ENCODE measurements at regions not wholly inside any gene's neighbourhood (a gene's known extent, or its start where the extent isn't known, plus 50 kb on each side); places are given as distances from the start of the nearest gene placed in this dataset.

- Histone ChIP-seq H3K4me3 (ENCODE audit: insufficient read length, low read depth) (no peak overlapping the region), H3K9ac (ENCODE audit: insufficient read length, low read depth) (no peak overlapping the region), H3K36me3 (ENCODE audit: insufficient read depth, insufficient read length, low read length) (no peaks in the 10 kb centered on the region), H3K4me1 (ENCODE audit: insufficient read depth, insufficient read length) (no peaks in the 10 kb centered on the region), H3K9me3 (ENCODE audit: insufficient read depth, low read length) (no peaks in the 10 kb centered on the region), H3K27me3 (ENCODE audit: insufficient read depth, insufficient read length) (no peaks in the 10 kb centered on the region)
- DNase-seq (ENCODE audit: low read depth, low spot score) = no peak
- TF ChIP-seq SUZ12 (IDR thresholded peaks at IDR 0.05; ENCODE audit: extremely low read depth, insufficient read depth, insufficient read length) = no peak
- TF ChIP-seq ZNF274 (IDR thresholded peaks at IDR 0.05; ENCODE audit: low read depth, low read length) = no peak
- no peak for TF ChIP-seq YY1 (IDR thresholded peaks at IDR 0.05; ENCODE audit: insufficient read depth, insufficient read length)
These were observed 100.4 kb upstream of the SEMA6A start for GRCh38 chr5:116674881-116675625.

GRCh38 chr5:116673453-116673852 lies 98.8 kb upstream of the SEMA6A start:
- no peak for TF ChIP-seq SUZ12 (IDR thresholded peaks at IDR 0.05; ENCODE audit: extremely low read depth, insufficient read depth, insufficient read length)
- no peak for TF ChIP-seq ZNF274 (IDR thresholded peaks at IDR 0.05; ENCODE audit: low read depth, low read length)
- TF ChIP-seq YY1 (IDR thresholded peaks at IDR 0.05; ENCODE audit: insufficient read depth, insufficient read length) = no peak
- Histone ChIP-seq H3K27me3 (ENCODE audit: insufficient read depth, insufficient read length) (no peaks in the 10 kb centered on the region), H3K4me1 (ENCODE audit: insufficient read depth, insufficient read length) (no peaks in the 10 kb centered on the region), H3K9me3 (ENCODE audit: insufficient read depth, low read length) (no peaks in the 10 kb centered on the region), H3K4me3 (ENCODE audit: insufficient read length, low read depth) (no peak overlapping the region), H3K9ac (ENCODE audit: insufficient read length, low read depth) (no peak overlapping the region), H3K36me3 (ENCODE audit: insufficient read depth, insufficient read length, low read length) (no peaks in the 10 kb centered on the region)
- DNase-seq (ENCODE audit: low read depth, low spot score) = no peak

- TF ChIP-seq YY1 (IDR thresholded peaks at IDR 0.05; ENCODE audit: insufficient read depth, insufficient read length) = no peak
- no peak for TF ChIP-seq SUZ12 (IDR thresholded peaks at IDR 0.05; ENCODE audit: extremely low read depth, insufficient read depth, insufficient read length)
- no peak for TF ChIP-seq ZNF274 (IDR thresholded peaks at IDR 0.05; ENCODE audit: low read depth, low read length)
- Histone ChIP-seq H3K36me3 (ENCODE audit: insufficient read depth, insufficient read length, low read length) (no peaks in the 10 kb centered on the region), H3K9ac (ENCODE audit: insufficient read length, low read depth) (no peak overlapping the region), H3K4me3 (ENCODE audit: insufficient read length, low read depth) (no peak overlapping the region), H3K9me3 (ENCODE audit: insufficient read depth, low read length) (no peaks in the 10 kb centered on the region), H3K27me3 (ENCODE audit: insufficient read depth, insufficient read length) (no peaks in the 10 kb centered on the region), H3K4me1 (ENCODE audit: insufficient read depth, insufficient read length) (no peaks in the 10 kb centered on the region)
- DNase-seq (ENCODE audit: low read depth, low spot score) = no peak
These were observed 97.6 kb upstream of the SEMA6A start for GRCh38 chr5:116672203-116672602.

GRCh38 chr5:116671211-116671736 lies 96.7 kb upstream of the SEMA6A start:
- no peaks in the 10 kb centered on the region for H3K36me3 ChIP-seq (ENCODE audit: insufficient read depth, insufficient read length, low read length)
- no peak for DNase-seq (ENCODE audit: low read depth, low spot score)
- H3K4me1 ChIP-seq (ENCODE audit: insufficient read depth, insufficient read length) = no peaks in the 10 kb centered on the region

GRCh38 chr5:116669261-116670031 lies 94.8 kb upstream of the SEMA6A start:
- H3K4me1 ChIP-seq (ENCODE audit: insufficient read depth, insufficient read length) = no peaks in the 10 kb centered on the region
- TF ChIP-seq SUZ12 (IDR thresholded peaks at IDR 0.05; ENCODE audit: extremely low read depth, insufficient read depth, insufficient read length) = no peak
- no peak for TF ChIP-seq YY1 (IDR thresholded peaks at IDR 0.05; ENCODE audit: insufficient read depth, insufficient read length)
- TF ChIP-seq ZNF274 (IDR thresholded peaks at IDR 0.05; ENCODE audit: low read depth, low read length) = no peak
- H3K27me3 ChIP-seq (ENCODE audit: insufficient read depth, insufficient read length) = no peaks in the 10 kb centered on the region
- DNase-seq (ENCODE audit: low read depth, low spot score) = no peak
- no peak overlapping the region for H3K4me3 ChIP-seq (ENCODE audit: insufficient read length, low read depth)
- H3K9me3 ChIP-seq (ENCODE audit: insufficient read depth, low read length) = no peaks in the 10 kb centered on the region
- no peak overlapping the region for H3K9ac ChIP-seq (ENCODE audit: insufficient read length, low read depth)
- H3K36me3 ChIP-seq (ENCODE audit: insufficient read depth, insufficient read length, low read length) = no peaks in the 10 kb centered on the region

More at GRCh38 chr5:116671211-116671736, 96.7 kb upstream of the SEMA6A start:
- Histone ChIP-seq H3K9me3 (ENCODE audit: insufficient read depth, low read length) (no peaks in the 10 kb centered on the region), H3K27me3 (ENCODE audit: insufficient read depth, insufficient read length) (no peaks in the 10 kb centered on the region), H3K9ac (ENCODE audit: insufficient read length, low read depth) (no peak overlapping the region), H3K4me3 (ENCODE audit: insufficient read length, low read depth) (no peak overlapping the region)
- TF ChIP-seq YY1 (IDR thresholded peaks at IDR 0.05; ENCODE audit: insufficient read depth, insufficient read length) (no peak), ZNF274 (IDR thresholded peaks at IDR 0.05; ENCODE audit: low read depth, low read length) (no peak), SUZ12 (IDR thresholded peaks at IDR 0.05; ENCODE audit: extremely low read depth, insufficient read depth, insufficient read length) (no peak)

- TF ChIP-seq SUZ12 (IDR thresholded peaks at IDR 0.05; ENCODE audit: extremely low read depth, insufficient read depth, insufficient read length) = no peak
- no peak for TF ChIP-seq YY1 (IDR thresholded peaks at IDR 0.05; ENCODE audit: insufficient read depth, insufficient read length)
- no peak for TF ChIP-seq ZNF274 (IDR thresholded peaks at IDR 0.05; ENCODE audit: low read depth, low read length)
These were observed 93.8 kb upstream of the SEMA6A start for GRCh38 chr5:116668390-116668789.

GRCh38 chr5:116666901-116667300 lies 92.3 kb upstream of the SEMA6A start:
- no peaks in the 10 kb centered on the region for H3K36me3 ChIP-seq (ENCODE audit: insufficient read depth, insufficient read length, low read length)
- no peak for TF ChIP-seq YY1 (IDR thresholded peaks at IDR 0.05; ENCODE audit: insufficient read depth, insufficient read length)
- no peak for TF ChIP-seq ZNF274 (IDR thresholded peaks at IDR 0.05; ENCODE audit: low read depth, low read length)
- TF ChIP-seq SUZ12 (IDR thresholded peaks at IDR 0.05; ENCODE audit: extremely low read depth, insufficient read depth, insufficient read length) = no peak

More at GRCh38 chr5:116668390-116668789, 93.8 kb upstream of the SEMA6A start:
- Histone ChIP-seq H3K9ac (ENCODE audit: insufficient read length, low read depth) (no peak overlapping the region), H3K27me3 (ENCODE audit: insufficient read depth, insufficient read length) (no peaks in the 10 kb centered on the region), H3K4me1 (ENCODE audit: insufficient read depth, insufficient read length) (no peaks in the 10 kb centered on the region), H3K36me3 (ENCODE audit: insufficient read depth, insufficient read length, low read length) (no peaks in the 10 kb centered on the region), H3K4me3 (ENCODE audit: insufficient read length, low read depth) (no peak overlapping the region), H3K9me3 (ENCODE audit: insufficient read depth, low read length) (no peaks in the 10 kb centered on the region)
- no peak for DNase-seq (ENCODE audit: low read depth, low spot score)

More at GRCh38 chr5:116666901-116667300, 92.3 kb upstream of the SEMA6A start:
- Histone ChIP-seq H3K9me3 (ENCODE audit: insufficient read depth, low read length) (peaks cover 5% of the 10 kb centered on the region; the same call in 1 of the 2 replicates), H3K27me3 (ENCODE audit: insufficient read depth, insufficient read length) (no peaks in the 10 kb centered on the region), H3K9ac (ENCODE audit: insufficient read length, low read depth) (no peak overlapping the region), H3K4me3 (ENCODE audit: insufficient read length, low read depth) (no peak overlapping the region), H3K4me1 (ENCODE audit: insufficient read depth, insufficient read length) (no peaks in the 10 kb centered on the region)
- DNase-seq (ENCODE audit: low read depth, low spot score) = no peak

All from NT2/D1 (cell line).